HG02642 (cell line): ENCODE measurements at regions not wholly inside any gene's neighbourhood (a gene's known extent, or its start where the extent isn't known, plus 50 kb on each side); places are given as distances from the start of the nearest gene placed in this dataset.
"Not testable (repeated sequence)": the region's sequence is repeated elsewhere in the genome, so short reads cannot be mapped to it uniquely, and the experiment has no call there.

Experiments
- ATAC-seq: cut with Tn5 transposase; IDR thresholded peaks from one replicate; pipeline ENCODE4 v1.9.1; 2021; ENCODE audit warnings: mild to moderate bottlenecking; ENCODE audit not compliant: unreplicated experiment, poor library complexity

DNA sequence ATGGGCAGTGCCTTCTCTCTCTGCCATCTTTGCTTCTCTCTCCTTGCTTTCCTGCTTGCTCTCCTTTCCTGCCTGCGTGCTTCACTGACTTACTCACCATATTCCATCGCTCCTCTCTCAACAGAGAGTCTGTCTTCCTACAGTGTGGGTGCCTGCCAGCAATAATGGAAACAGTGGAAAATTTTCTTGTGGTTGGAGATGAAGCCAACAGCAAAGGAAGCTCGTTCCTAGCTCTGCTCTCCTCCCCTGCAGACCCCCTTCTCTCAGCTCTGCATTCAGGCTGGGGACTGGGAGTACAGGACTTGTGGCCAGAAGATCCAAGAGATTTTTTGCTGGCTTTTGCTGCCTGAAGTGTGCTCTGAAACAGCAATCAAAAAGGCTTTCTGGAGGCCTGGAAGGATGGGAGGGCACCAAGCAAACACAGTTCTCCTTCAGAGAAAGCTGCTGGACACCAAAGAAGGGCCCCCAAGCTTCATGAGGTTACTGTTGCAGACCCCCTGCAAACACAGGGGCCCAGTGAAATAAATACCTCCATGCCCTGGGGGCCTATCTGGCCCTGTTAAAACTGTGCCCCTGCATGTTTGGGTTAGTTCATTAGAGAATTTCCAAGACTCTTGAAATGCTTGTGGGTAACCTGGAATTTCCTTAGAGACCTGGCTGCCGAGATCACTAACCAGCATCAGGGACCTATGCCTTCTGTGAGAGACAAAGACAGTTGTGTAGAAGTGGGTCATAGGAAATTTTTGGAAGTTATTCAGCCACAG lies 149.9 kb upstream of the RASGRP1 start:
- ATAC-seq, result no peak

GRCh38 chr15:38720893-38721567 lies 156.4 kb upstream of the RASGRP1 start:
- ATAC-seq, result no peak

DNA sequence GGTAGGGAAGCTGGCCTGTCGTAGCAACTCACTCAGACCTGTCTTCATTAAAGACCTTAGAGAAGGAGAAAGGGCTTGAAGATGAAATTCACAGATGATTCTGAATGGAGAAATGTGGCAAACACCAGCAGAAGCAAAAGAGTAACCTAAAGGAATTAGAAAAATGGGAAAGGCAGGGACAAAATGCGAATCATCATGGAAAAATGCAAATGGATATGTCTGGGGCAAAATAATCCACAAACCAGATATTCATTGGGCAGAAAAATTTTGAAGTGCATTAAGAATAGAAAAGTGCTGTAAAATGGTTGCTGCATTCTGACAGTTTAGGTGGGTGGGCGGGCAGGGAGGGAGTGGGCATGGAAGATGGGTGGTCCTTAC lies 156.9 kb upstream of the RASGRP1 start:
- ATAC-seq, result no peak

- ATAC-seq, result no peak
Measured at GRCh38 chr15:38722236-38722635, 157.6 kb upstream of the RASGRP1 start.

GRCh38 chr15:38724827-38725226 lies 160.2 kb upstream of the RASGRP1 start:
- ATAC-seq, result no peak

- ATAC-seq, result no peak
Measured at GRCh38 chr15:38726187-38726586, 161.6 kb upstream of the RASGRP1 start.

DNA sequence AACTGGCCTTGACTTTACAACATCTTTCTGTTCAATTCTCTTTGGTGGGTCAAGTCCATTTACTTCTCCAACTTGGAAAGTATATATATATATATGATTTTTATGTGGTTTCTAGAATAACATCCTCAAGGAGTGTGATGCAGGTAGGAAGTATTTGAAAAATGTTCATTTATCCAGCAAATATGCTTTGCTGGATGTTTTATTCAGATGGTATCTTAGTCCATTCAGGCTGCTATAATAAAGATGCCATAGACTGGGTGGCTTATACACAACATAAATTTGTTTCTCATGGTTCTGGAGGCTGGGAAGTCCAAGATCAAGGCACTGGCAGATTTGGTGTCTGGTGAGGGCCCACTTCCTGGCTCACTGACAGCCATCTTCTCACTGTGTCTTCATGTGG lies 168.7 kb upstream of the RASGRP1 start:
- no peak for ATAC-seq

- ATAC-seq, result no peak
Measured at GRCh38 chr15:38740206-38740605, 175.6 kb upstream of the RASGRP1 start.

GRCh38 chr15:38743147-38743546 lies 178.5 kb upstream of the RASGRP1 start:
- no peak for ATAC-seq

- no peak for ATAC-seq
Measured at GRCh38 chr15:38745126-38745525, 180.5 kb upstream of the RASGRP1 start.

DNA sequence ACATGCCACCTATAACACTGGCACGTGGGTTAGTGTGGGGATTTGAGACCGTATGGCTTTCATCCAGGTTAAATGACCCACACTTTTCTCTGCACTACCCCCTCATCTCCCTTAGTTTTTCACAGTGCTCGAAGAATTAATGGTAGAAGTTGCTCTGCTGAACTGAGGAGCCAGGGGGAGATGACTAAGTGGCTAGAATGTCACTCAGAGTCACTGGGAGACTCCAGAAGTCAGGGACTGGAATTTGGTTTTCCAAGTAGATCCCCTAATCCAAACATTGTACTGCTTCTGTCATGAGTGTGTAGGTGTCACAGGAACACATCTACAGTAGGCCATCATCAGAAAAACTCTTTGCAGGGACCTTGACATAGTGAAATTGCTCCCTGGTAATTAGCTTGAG lies 181.0 kb upstream of the RASGRP1 start:
- ATAC-seq, result no peak

DNA sequence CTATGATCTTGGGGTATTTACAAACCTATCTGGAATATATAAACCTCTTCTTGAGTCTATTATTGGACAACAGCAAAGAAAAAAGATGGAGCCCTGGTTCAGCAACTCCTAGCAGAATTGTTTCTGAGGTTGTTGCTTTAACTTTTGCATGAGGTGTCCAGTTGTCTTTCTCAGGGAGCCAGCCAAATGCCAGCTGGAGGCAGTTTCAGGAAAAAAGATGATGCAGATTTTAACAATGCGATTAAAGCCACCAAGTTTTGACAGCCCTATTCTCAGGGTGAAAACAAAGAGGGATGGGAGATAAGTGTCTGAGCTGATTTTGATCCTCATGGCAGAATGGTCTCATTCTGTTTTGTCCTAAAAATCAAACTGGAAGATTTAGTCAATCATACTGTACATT lies 181.6 kb upstream of the RASGRP1 start:
- ATAC-seq, result no peak

DNA sequence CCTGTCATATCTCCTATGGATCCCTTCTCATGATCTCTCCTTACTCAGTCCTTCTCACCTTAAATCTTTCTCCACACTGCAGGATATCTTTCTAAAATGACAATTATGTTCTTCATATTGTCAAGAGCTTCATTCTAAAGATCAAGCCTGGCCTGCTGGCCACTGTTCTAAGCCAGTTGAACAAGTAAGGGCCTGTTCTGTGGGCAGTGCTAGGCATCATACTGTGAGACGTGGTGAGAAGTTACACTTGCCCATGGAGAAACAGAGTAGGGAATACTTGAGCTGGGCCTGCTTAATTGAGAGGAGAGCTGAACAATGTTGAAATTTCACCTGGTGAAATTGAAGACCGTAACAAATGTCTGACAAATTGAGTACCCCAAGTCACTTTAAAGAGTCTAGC lies 184.1 kb upstream of the RASGRP1 start:
- no peak for ATAC-seq

DNA sequence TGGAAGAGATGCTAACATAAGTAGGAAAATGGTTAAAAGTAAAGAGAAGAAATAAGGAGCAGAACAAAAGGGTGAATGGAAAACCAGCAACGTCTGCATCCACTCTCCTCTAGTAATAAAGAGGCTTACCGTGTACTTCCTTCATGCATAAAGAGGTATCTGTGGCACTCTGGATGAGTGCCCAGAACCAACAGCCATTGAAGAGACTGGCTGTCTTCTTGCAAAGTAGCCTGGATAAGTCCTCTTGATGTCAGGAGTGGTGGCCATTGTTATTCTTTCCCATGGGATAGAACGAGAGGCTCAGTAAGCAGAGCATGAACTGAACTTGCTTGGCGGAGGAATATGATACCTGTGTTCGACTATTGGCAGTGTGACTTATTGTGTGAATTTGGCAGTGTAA lies 186.2 kb upstream of the RASGRP1 start:
- no peak for ATAC-seq

DNA sequence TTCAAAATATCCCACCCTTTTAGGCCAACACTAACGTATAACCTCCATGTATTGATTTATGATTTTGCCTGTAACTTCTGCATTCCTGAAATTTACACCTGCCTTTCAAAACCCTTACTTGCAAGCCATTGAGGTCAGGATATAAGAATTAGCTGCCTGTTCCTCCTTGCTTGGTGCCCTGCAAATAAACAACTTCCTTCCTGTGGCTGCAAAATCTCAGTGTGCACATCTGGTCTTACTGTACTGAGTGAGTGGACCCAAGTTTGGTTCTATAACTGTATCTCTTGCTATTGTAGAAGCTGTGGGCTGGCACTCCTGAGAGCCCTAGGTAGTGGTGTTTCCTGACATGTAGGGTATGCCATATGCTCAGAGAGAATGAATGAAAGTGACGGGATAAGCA lies 191.1 kb upstream of the RASGRP1 start:
- ATAC-seq, result no peak

GRCh38 chr15:38756441-38756840 lies 191.8 kb upstream of the RASGRP1 start:
- ATAC-seq, result no peak

DNA sequence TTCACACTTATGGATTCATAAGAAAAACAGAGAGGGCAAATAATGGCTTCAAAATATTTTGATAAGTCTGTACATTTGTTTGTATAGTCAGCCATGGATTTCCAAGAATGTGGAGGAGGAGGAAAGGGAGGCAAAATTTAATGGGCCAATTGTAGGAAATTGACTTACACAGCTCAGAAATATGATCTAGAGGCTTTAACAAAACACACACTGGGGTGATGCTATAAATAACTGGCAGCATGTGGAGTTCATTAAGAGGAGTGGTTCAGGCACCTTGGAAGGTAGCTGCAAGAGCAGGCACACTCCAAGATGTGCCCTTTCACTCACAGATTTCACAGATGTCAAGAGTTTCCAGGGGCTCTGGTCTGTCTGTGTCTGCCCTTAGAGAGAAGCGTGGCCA lies 193.4 kb upstream of the RASGRP1 start:
- ATAC-seq, result no peak

DNA sequence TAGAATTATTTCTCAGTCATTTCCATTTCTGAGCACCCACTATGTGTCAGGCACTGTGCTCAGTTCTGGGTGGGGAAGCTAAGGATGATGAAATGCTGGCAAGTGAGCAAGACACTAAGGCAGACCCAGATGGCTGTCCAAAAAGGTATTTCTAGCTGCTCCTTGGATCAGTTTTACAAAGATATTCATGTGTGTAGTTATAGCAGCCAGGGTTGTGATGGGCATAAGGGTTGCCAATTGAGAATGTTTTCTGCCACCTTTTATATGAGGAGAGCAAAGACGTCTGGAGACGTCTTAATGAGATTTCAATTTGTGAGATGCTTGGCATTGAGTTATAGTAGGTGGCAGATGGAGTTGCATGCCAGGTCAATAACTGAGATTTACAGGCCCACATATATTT lies 197.1 kb upstream of the RASGRP1 start:
- ATAC-seq, result no peak

GRCh38 chr15:38768970-38769369 lies 204.4 kb upstream of the RASGRP1 start:
- ATAC-seq, result no peak

- no peak for ATAC-seq
Measured at GRCh38 chr15:38769492-38769891, 204.9 kb upstream of the RASGRP1 start.

- not testable (repeated sequence) for ATAC-seq
Measured at GRCh38 chr15:38774076-38774475, 209.5 kb upstream of the RASGRP1 start.

DNA sequence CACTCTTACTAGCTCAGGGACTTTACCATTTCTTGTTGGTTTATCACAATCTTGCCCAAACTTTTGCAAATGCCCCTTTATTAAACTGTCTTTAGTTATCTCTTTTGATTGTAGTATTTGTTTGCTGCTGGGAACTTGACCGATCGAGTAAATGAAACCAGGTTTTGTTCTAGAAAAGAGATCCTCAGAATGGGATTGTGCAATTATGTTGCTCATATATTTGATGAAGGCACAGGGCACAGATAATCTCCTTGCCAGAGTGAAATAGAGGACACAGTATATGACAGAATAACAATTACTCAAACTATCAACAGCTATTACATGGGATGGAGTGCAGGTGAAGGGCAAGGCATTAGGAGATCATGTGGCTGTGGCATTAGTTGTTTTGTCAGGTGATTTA lies 216.6 kb upstream of the RASGRP1 start:
- ATAC-seq, result no peak
